ENCODE measurements at regions not wholly inside any gene's neighbourhood (a gene's known extent, or its start where the extent isn't known, plus 50 kb on each side); places are given as distances from the start of the nearest gene placed in this dataset.

DNA sequence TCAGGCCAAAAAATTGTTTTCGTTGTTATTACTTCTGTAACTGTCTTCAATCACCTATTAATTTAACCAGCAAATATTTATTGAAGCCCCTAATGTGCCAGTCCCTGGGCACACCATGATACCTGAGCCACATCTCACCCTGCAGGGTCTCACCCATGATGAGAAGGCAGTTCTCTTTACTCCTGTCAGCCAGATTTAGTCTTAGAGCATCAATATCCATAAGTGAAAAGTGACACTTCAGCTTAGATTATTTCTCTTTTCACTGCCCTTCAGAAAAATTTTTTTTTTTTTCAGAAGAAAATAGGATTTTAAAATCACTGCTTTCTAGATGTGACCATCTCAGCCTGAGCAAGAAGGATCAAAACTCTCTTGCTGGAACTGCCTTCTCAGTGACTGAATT is 258.6 kb upstream of the NFE2L3 start:
- Histone ChIP-seq H3K9ac (ENCODE audit: low read length) (peak overlapping the region; percentile 81), H3K4me2 (ENCODE audit: low read length) (peak overlapping the region; percentile 95), H4K20me1 (ENCODE audit: insufficient read depth, low read length) (no peaks in the 10 kb centered on the region), H3K4me3 (ENCODE audit: insufficient read depth, low read depth, low read length) (peak overlapping the region; percentile 68), H3K4me1 (ENCODE audit: insufficient read depth, low read length) (no peaks in the 10 kb centered on the region), H2AFZ (ENCODE audit: low read depth, low read length) (peak overlapping the region; percentile 83), H3K9me3 (ENCODE audit: insufficient read depth, low read depth, low read length) (no peaks in the 10 kb centered on the region), H3K36me3 (ENCODE audit: insufficient read depth, low read length) (no peaks in the 10 kb centered on the region), H3K27ac (ENCODE audit: low read depth, low read length) (no peak overlapping the region), H3K79me2 (ENCODE audit: insufficient read depth, low read length) (no peaks in the 10 kb centered on the region), H3K27me3 (ENCODE audit: insufficient read depth, low read length) (peaks cover 13% of the 10 kb centered on the region)
- H3K4me1 Mint-ChIP-seq (ENCODE audit: low read depth, unreplicated experiment), result peaks cover 5% of the 10 kb centered on the region
- H3K9me3 Mint-ChIP-seq (ENCODE audit: unreplicated experiment), result no peaks in the 10 kb centered on the region
- H3K36me3 Mint-ChIP-seq (ENCODE audit: low read depth, unreplicated experiment), result no peaks in the 10 kb centered on the region
- no peak overlapping the region for H3K27ac Mint-ChIP-seq (ENCODE audit: unreplicated experiment)
- H3K4me3 Mint-ChIP-seq (ENCODE audit: unreplicated experiment), result no peak overlapping the region
- TF ChIP-seq EZH2 (IDR thresholded peaks at IDR 0.05; ENCODE audit: insufficient read depth, low read length), result no peak
- TF ChIP-seq, protein P1, sequence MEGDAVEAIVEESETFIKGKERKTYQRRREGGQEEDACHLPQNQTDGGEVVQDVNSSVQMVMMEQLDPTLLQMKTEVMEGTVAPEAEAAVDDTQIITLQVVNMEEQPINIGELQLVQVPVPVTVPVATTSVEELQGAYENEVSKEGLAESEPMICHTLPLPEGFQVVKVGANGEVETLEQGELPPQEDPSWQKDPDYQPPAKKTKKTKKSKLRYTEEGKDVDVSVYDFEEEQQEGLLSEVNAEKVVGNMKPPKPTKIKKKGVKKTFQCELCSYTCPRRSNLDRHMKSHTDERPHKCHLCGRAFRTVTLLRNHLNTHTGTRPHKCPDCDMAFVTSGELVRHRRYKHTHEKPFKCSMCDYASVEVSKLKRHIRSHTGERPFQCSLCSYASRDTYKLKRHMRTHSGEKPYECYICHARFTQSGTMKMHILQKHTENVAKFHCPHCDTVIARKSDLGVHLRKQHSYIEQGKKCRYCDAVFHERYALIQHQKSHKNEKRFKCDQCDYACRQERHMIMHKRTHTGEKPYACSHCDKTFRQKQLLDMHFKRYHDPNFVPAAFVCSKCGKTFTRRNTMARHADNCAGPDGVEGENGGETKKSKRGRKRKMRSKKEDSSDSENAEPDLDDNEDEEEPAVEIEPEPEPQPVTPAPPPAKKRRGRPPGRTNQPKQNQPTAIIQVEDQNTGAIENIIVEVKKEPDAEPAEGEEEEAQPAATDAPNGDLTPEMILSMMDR (IDR thresholded peaks at IDR 0.05; ENCODE audit: insufficient read depth, low read depth, low read length), result no peak
- no peak for DNase-seq (ENCODE audit: low read depth)
- peaks cover 15% of the 10 kb centered on the region for H3K27me3 Mint-ChIP-seq (ENCODE audit: low read depth, unreplicated experiment)
- FAIRE-seq, result no peak

GRCh38 chr7:25894002-25894901 is 257.7 kb upstream of the NFE2L3 start:
- peak overlapping the region; percentile 68 for H2AFZ ChIP-seq (ENCODE audit: low read depth, low read length)
- no peaks in the 10 kb centered on the region for H4K20me1 ChIP-seq (ENCODE audit: insufficient read depth, low read length)
- H3K27me3 Mint-ChIP-seq (ENCODE audit: low read depth, unreplicated experiment), result peaks cover 15% of the 10 kb centered on the region
- H3K4me1 Mint-ChIP-seq (ENCODE audit: low read depth, unreplicated experiment), result peaks cover 5% of the 10 kb centered on the region
- no peak overlapping the region for H3K27ac ChIP-seq (ENCODE audit: low read depth, low read length)
- H3K9ac ChIP-seq (ENCODE audit: low read length), result no peak overlapping the region
- TF ChIP-seq, protein P1 (IDR thresholded peaks at IDR 0.05; ENCODE audit: insufficient read depth, low read depth, low read length), result no peak
- no peak for TF ChIP-seq EZH2 (IDR thresholded peaks at IDR 0.05; ENCODE audit: insufficient read depth, low read length)
- H3K4me2 ChIP-seq (ENCODE audit: low read length), result no peak overlapping the region
- FAIRE-seq (no peak), DNase-seq (ENCODE audit: low read depth) (no peak)
- no peaks in the 10 kb centered on the region for H3K4me1 ChIP-seq (ENCODE audit: insufficient read depth, low read length)
- H3K9me3 Mint-ChIP-seq (ENCODE audit: unreplicated experiment), result no peaks in the 10 kb centered on the region
- no peaks in the 10 kb centered on the region for H3K36me3 ChIP-seq (ENCODE audit: insufficient read depth, low read length)
- no peaks in the 10 kb centered on the region for H3K36me3 Mint-ChIP-seq (ENCODE audit: low read depth, unreplicated experiment)
- peaks cover 10% of the 10 kb centered on the region for H3K27me3 ChIP-seq (ENCODE audit: insufficient read depth, low read length)
- H3K9me3 ChIP-seq (ENCODE audit: insufficient read depth, low read depth, low read length), result no peaks in the 10 kb centered on the region
- H3K79me2 ChIP-seq (ENCODE audit: insufficient read depth, low read length), result no peaks in the 10 kb centered on the region
- H3K4me3 Mint-ChIP-seq (ENCODE audit: unreplicated experiment), result no peak overlapping the region
- no peak overlapping the region for H3K27ac Mint-ChIP-seq (ENCODE audit: unreplicated experiment)
- H3K4me3 ChIP-seq (ENCODE audit: insufficient read depth, low read depth, low read length), result no peak overlapping the region

All from astrocyte (in vitro differentiated cells and primary cell).